ENCODE measurements at regions not wholly inside any gene's neighbourhood (a gene's known extent, or its start where the extent isn't known, plus 50 kb on each side); places are given as distances from the start of the nearest gene placed in this dataset.

GRCh38 chr18:73897517-73897916, 250.1 kb downstream of the FBXO15 start:
- no peaks in the 10 kb centered on the region for H3K9me3 ChIP-seq (ENCODE audit: low read depth, low read length, poor library complexity, severe bottlenecking)
- intact Hi-C loops (cut with micrococcal nuclease; ENCODE audit: unreplicated experiment): no loop called here
- no peaks in the 10 kb centered on the region for H3K4me1 ChIP-seq (ENCODE audit: insufficient read depth, low read length, poor library complexity, severe bottlenecking)
- H3K4me3 ChIP-seq (ENCODE audit: low read depth, low read length, poor library complexity, severe bottlenecking): no peak overlapping the region
- H3K27me3 ChIP-seq (replicated peaks; ENCODE audit: insufficient read depth, low read depth, low read length, poor library complexity): no peaks in the 10 kb centered on the region
- no peak for TF ChIP-seq CTCF (conservative IDR thresholded peaks at IDR 0.05; ENCODE audit: low read depth, low read length)
- H3K36me3 ChIP-seq (ENCODE audit: insufficient read depth, low read length, poor library complexity, severe bottlenecking): no peaks in the 10 kb centered on the region
- CTCF ChIA-PET: no interaction called here
- BruUV-seq (replicated peaks): no TSS peak
- DNase-seq (ENCODE audit: low spot score): no peak
- POLR2A ChIA-PET (ENCODE audit: low non-redundant PET): no interaction called here
- no peak overlapping the region for H3K27ac ChIP-seq (ENCODE audit: low read depth, low read length, poor library complexity, severe bottlenecking)

- Histone ChIP-seq H3K27me3 (replicated peaks; ENCODE audit: insufficient read depth, low read depth, low read length, poor library complexity) (no peaks in the 10 kb centered on the region), H3K9me3 (ENCODE audit: low read depth, low read length, poor library complexity, severe bottlenecking) (no peaks in the 10 kb centered on the region), H3K4me3 (ENCODE audit: low read depth, low read length, poor library complexity, severe bottlenecking) (no peak overlapping the region), H3K36me3 (ENCODE audit: insufficient read depth, low read length, poor library complexity, severe bottlenecking) (no peaks in the 10 kb centered on the region), H3K4me1 (ENCODE audit: insufficient read depth, low read length, poor library complexity, severe bottlenecking) (no peaks in the 10 kb centered on the region), H3K27ac (ENCODE audit: low read depth, low read length, poor library complexity, severe bottlenecking) (no peak overlapping the region)
- intact Hi-C loops (cut with micrococcal nuclease; ENCODE audit: unreplicated experiment): no loop called here
- ChIA-PET POLR2A (ENCODE audit: low non-redundant PET) (no interaction called here), CTCF (no interaction called here)
- TF ChIP-seq EZH2 (IDR thresholded peaks at IDR 0.05; ENCODE audit: borderline replicate concordance, low read depth, low read length, poor library complexity, severe bottlenecking) (no peak), CTCF (conservative IDR thresholded peaks at IDR 0.05; ENCODE audit: low read depth, low read length) (no peak)
- no TSS peak for BruUV-seq (replicated peaks)
- DNase-seq (ENCODE audit: low spot score): no peak
These were observed 250.9 kb downstream of the FBXO15 start for GRCh38 chr18:73896685-73897084.

GRCh38 chr18:73895701-73896100, 251.9 kb downstream of the FBXO15 start:
- no peaks in the 10 kb centered on the region for H3K36me3 ChIP-seq (ENCODE audit: insufficient read depth, low read length, poor library complexity, severe bottlenecking)
- H3K9me3 ChIP-seq (ENCODE audit: low read depth, low read length, poor library complexity, severe bottlenecking): no peaks in the 10 kb centered on the region
- H3K27me3 ChIP-seq (replicated peaks; ENCODE audit: insufficient read depth, low read depth, low read length, poor library complexity): no peaks in the 10 kb centered on the region
- ChIA-PET POLR2A (ENCODE audit: low non-redundant PET) (no interaction called here), CTCF (no interaction called here)
- BruUV-seq (replicated peaks): no TSS peak
- H3K4me3 ChIP-seq (ENCODE audit: low read depth, low read length, poor library complexity, severe bottlenecking): no peak overlapping the region
- H3K4me1 ChIP-seq (ENCODE audit: insufficient read depth, low read length, poor library complexity, severe bottlenecking): no peaks in the 10 kb centered on the region
- H3K27ac ChIP-seq (ENCODE audit: low read depth, low read length, poor library complexity, severe bottlenecking): no peak overlapping the region
- no peak for TF ChIP-seq CTCF (conservative IDR thresholded peaks at IDR 0.05; ENCODE audit: low read depth, low read length)
- no peak for TF ChIP-seq EZH2 (IDR thresholded peaks at IDR 0.05; ENCODE audit: borderline replicate concordance, low read depth, low read length, poor library complexity, severe bottlenecking)
- no peak for DNase-seq (ENCODE audit: low spot score)
- intact Hi-C loops (cut with micrococcal nuclease; ENCODE audit: unreplicated experiment): no loop called here

Data from A673 (cell line).